ENCODE measurements at regions not wholly inside any gene's neighbourhood (a gene's known extent, or its start where the extent isn't known, plus 50 kb on each side); places are given as distances from the start of the nearest gene placed in this dataset.

DNA sequence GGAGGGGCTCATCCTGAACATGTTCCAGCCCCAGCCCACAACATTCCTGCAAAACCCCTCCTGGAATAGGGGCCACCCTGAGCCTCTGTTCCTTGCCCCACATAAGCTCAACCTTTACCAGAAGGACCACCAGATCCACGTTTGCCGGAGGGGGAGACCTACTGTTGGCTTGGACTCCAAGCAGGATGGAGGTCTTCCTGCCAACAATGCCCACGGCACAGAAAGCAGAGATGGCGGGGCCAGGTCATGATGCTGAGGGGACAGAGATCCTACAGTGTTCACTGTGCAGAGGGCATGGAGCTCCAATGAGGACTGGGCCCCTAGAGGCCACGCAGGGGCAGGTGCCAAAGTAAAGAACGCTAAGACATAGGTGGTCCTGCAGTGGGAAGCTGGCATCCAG lies 98.5 kb upstream of the RAB6C start:
- no peak overlapping the region for H3K27ac ChIP-seq
- H3K27me3 ChIP-seq: no peaks in the 10 kb centered on the region
- no peaks in the 10 kb centered on the region for H3K36me3 ChIP-seq (replicated peaks in 1 of 2; ENCODE audit: insufficient read depth in 1 of 2, low read depth in 2 of 2)
- WGBS, 2 donors: 86 to 94% methylated on average over 6 of the region's 6 CpGs
- H3K4me3 ChIP-seq: no peak overlapping the region
- H3K9me3 ChIP-seq: no peaks in the 10 kb centered on the region
- H3K4me1 ChIP-seq: peaks cover 7% of the 10 kb centered on the region
- ATAC-seq (no peak), DNase-seq (no peak)
- intact Hi-C loops (cut with DNase I): no loop called here
- TF ChIP-seq, protein P1, sequence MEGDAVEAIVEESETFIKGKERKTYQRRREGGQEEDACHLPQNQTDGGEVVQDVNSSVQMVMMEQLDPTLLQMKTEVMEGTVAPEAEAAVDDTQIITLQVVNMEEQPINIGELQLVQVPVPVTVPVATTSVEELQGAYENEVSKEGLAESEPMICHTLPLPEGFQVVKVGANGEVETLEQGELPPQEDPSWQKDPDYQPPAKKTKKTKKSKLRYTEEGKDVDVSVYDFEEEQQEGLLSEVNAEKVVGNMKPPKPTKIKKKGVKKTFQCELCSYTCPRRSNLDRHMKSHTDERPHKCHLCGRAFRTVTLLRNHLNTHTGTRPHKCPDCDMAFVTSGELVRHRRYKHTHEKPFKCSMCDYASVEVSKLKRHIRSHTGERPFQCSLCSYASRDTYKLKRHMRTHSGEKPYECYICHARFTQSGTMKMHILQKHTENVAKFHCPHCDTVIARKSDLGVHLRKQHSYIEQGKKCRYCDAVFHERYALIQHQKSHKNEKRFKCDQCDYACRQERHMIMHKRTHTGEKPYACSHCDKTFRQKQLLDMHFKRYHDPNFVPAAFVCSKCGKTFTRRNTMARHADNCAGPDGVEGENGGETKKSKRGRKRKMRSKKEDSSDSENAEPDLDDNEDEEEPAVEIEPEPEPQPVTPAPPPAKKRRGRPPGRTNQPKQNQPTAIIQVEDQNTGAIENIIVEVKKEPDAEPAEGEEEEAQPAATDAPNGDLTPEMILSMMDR (IDR thresholded peaks at IDR 0.05): no peak
- TF ChIP-seq POLR2A (IDR thresholded peaks at IDR 0.05): no peak

DNA sequence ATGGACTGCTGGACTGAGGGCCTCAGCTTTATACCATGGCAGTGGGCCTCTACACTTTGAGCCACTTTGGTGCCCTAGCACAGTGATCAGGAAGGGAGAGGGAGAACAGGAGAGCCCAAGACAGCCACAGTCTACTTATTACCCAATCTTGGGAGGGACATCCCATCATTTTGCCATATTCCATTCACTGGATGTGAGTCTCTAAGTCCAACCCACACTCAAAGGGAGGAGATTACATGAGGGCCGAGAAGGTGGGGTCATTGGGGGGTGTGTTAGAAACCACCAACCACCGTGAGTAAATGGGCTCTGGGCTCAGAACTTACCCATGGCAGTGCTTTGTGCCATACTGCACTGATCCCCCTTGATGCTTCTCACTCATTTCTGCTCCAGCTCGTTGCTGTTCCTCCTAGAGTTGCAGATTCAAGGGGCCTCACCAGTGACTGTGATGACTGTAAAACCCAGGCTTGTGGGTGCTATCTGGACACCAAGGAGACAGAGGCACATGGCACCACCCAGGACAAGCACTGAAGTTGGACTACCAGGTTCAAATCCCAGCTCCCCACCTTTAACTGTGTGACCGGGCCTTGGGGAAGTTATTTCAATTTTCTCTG lies 97.6 kb upstream of the RAB6C start:
- TF ChIP-seq POLR2A (IDR thresholded peaks at IDR 0.05): no peak
- TF ChIP-seq, protein P1 (IDR thresholded peaks at IDR 0.05): no peak
- intact Hi-C loops (cut with DNase I): no loop called here
- ATAC-seq (no peak), DNase-seq (no peak)
- WGBS, 2 donors: 81% methylated on average over 3 to 4 of the region's 4 CpGs
- Histone ChIP-seq H3K4me3 (no peak overlapping the region), H3K27me3 (no peaks in the 10 kb centered on the region), H3K4me1 (peaks cover under 1% of the 10 kb centered on the region), H3K36me3 (replicated peaks in 1 of 2; ENCODE audit: insufficient read depth in 1 of 2, low read depth in 2 of 2) (no peaks in the 10 kb centered on the region), H3K27ac (no peak overlapping the region), H3K9me3 (no peaks in the 10 kb centered on the region)

- Histone ChIP-seq H3K27ac (no peak overlapping the region), H3K9me3 (no peaks in the 10 kb centered on the region), H3K4me1 (no peaks in the 10 kb centered on the region), H3K36me3 (replicated peaks in 1 of 2; ENCODE audit: insufficient read depth in 1 of 2, low read depth in 2 of 2) (no peaks in the 10 kb centered on the region), H3K27me3 (no peaks in the 10 kb centered on the region), H3K4me3 (no peak overlapping the region)
- ATAC-seq: no peak
- TF ChIP-seq, protein P1 (IDR thresholded peaks at IDR 0.05): no peak
- no peak for TF ChIP-seq POLR2A (IDR thresholded peaks at IDR 0.05)
- intact Hi-C loops (cut with DNase I): no loop called here
- no peak for DNase-seq
- 71 to 89% methylated on average over 6 of the region's 6 CpGs for WGBS, 2 donors
These were observed 97.0 kb upstream of the RAB6C start for GRCh38 chr2:129882476-129882875.

DNA sequence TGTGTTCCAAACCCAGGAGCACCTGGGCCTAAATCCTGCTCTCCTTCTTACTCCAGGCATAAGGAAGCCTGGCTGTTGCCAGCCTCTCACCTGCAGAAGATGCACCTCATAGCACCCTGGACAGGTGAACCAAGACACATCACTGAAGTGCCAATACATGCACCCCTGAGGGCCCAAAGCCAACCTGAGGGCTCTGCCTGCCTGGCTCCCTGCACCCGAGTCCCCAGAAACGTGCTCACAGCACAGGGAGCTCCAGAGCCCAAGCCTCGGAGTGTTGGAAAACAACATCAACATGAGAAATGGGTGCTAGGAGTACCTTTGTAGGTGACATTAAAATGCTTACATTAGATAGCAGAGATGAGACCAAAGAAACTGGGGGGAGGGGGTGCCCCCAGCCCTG lies 96.3 kb upstream of the RAB6C start:
- Histone ChIP-seq H3K4me3 (no peak overlapping the region), H3K36me3 (replicated peaks in 1 of 2; ENCODE audit: insufficient read depth in 1 of 2, low read depth in 2 of 2) (no peaks in the 10 kb centered on the region), H3K27me3 (no peaks in the 10 kb centered on the region), H3K9me3 (no peaks in the 10 kb centered on the region), H3K4me1 (no peaks in the 10 kb centered on the region), H3K27ac (no peak overlapping the region)
- ATAC-seq (no peak), DNase-seq (no peak)
- 80 to 96% methylated on average over 3 of the region's 3 CpGs for WGBS, 2 donors
- TF ChIP-seq, protein P1 (IDR thresholded peaks at IDR 0.05): no peak
- no peak for TF ChIP-seq POLR2A (IDR thresholded peaks at IDR 0.05)
- intact Hi-C loops (cut with DNase I): no loop called here

DNA sequence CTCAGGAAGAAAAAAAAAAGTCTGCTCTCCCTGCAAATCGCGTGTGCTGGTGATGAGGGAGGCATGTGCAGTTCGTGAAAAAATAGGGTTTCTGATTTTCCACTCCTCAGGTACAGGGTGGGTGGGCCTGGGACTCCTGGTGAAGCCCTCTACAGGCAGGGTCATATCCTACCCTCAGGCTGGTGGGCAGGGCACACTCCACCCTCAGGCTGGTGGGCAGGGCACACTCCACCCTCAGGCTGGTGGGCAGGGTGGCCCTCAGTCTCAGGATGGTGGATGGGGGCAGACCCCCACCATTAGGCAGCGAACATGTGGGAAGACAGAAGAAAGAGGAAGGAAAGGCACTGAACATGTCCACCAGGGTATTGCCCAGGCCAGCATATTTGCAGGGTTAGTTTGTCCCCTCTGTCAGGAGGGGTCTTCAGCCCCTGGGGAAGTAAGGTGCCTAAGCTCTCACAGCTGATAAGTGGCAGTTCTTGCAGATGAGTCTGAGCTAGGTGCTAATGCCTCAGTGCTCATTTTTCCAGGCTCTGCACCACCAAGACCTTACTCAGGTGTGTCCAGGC lies 95.2 kb upstream of the RAB6C start:
- intact Hi-C loops (cut with DNase I): no loop called here
- no peaks in the 10 kb centered on the region for H3K4me1 ChIP-seq
- TF ChIP-seq, protein P1 (IDR thresholded peaks at IDR 0.05): no peak
- TF ChIP-seq POLR2A (IDR thresholded peaks at IDR 0.05): no peak
- no peak overlapping the region for H3K27ac ChIP-seq
- no peaks in the 10 kb centered on the region for H3K9me3 ChIP-seq
- H3K27me3 ChIP-seq: no peaks in the 10 kb centered on the region
- no peaks in the 10 kb centered on the region for H3K36me3 ChIP-seq (replicated peaks in 1 of 2; ENCODE audit: insufficient read depth in 1 of 2, low read depth in 2 of 2)
- H3K4me3 ChIP-seq: no peak overlapping the region
- no peak for ATAC-seq
- WGBS, 2 donors: 69 to 76% methylated on average over 4 of the region's 4 CpGs
- DNase-seq: no peak
